A673 (cell line): ENCODE measurements at regions not wholly inside any gene's neighbourhood (a gene's known extent, or its start where the extent isn't known, plus 50 kb on each side); places are given as distances from the start of the nearest gene placed in this dataset.

ENCODE experiments used
- BruUV-seq: library from RNA; stranded (reverse); fragments of 400-500 nt; replicated peaks from 2 replicates; lab custom pipeline; 2021; lab: Mats Ljungman, UMichigan
- CTCF ChIA-PET: fragments of 300-600 bp; sonication (Branson Sonifier 250); formaldehyde crosslinking; loops from one replicate; lab custom pipeline; 2022; ENCODE audit warnings: antibody characterized with exemption; lab: Charles Lee
- POLR2A ChIA-PET: fragments of 300-600 bp; sonication (Branson Sonifier 250); formaldehyde crosslinking; loops from one replicate; lab custom pipeline; 2022; ENCODE audit warnings: antibody characterized with exemption; ENCODE audit not compliant: low non-redundant PET; lab: Charles Lee
- DNase-seq: peaks from one replicate; pipeline ENCODE4 v3.0.0-alpha.2; 2015; ENCODE audit warnings: low spot score
- H3K27ac ChIP-seq: fragments of 200-600 bp; sonication (generic); 2 replicates; pipeline ENCODE4 v1.5.1; 2016; ENCODE audit warnings: mixed run types, low read depth, mild to moderate bottlenecking, mixed read lengths, antibody characterized with exemption, low read length; ENCODE audit not compliant: poor library complexity, severe bottlenecking
- H3K27me3 ChIP-seq: fragments of 200-600 bp; sonication (generic); replicated peaks from 2 replicates; pipeline ENCODE4 v1.6.1; 2017; ENCODE audit warnings: mixed run types, low read depth, mild to moderate bottlenecking, mixed read lengths, antibody characterized with exemption, low read length; ENCODE audit not compliant: insufficient read depth, poor library complexity
- H3K36me3 ChIP-seq: fragments of 200-600 bp; sonication (generic); 2 replicates; pipeline ENCODE4 v1.6.1; 2016; ENCODE audit warnings: mixed run types, mild to moderate bottlenecking, mixed read lengths, antibody characterized with exemption, low read length; ENCODE audit not compliant: insufficient read depth, poor library complexity, severe bottlenecking
- H3K4me1 ChIP-seq: fragments of 200-600 bp; sonication (generic); 2 replicates; pipeline ENCODE4 v1.6.1; 2017; ENCODE audit warnings: mixed run types, mild to moderate bottlenecking, mixed read lengths, antibody characterized with exemption, low read length; ENCODE audit not compliant: insufficient read depth, poor library complexity, severe bottlenecking
- H3K4me3 ChIP-seq: fragments of 200-600 bp; sonication (generic); 2 replicates; pipeline ENCODE4 v1.5.1; 2016; ENCODE audit warnings: low read depth, mixed run types, mild to moderate bottlenecking, mixed read lengths, low read length; ENCODE audit not compliant: poor library complexity, severe bottlenecking
- H3K9me3 ChIP-seq: fragments of 200-600 bp; sonication (generic); 2 replicates; pipeline ENCODE4 v1.6.1; 2016; ENCODE audit warnings: mixed run types, low read depth, mild to moderate bottlenecking, mixed read lengths, antibody characterized with exemption, low read length; ENCODE audit not compliant: poor library complexity, severe bottlenecking
- EZH2 ChIP-seq: fragments of 200-600 bp; sonication (generic); IDR thresholded peaks from 2 replicates; pipeline ENCODE4 v1.6.1; 2017; ENCODE audit warnings: borderline replicate concordance, low read depth, mild to moderate bottlenecking, mixed read lengths, antibody characterized with exemption, low read length; ENCODE audit not compliant: poor library complexity, severe bottlenecking
- intact Hi-C: fragments of 100-400 bp; cut with micrococcal nuclease; formaldehyde crosslinking; loops from one replicate; pipeline ENCODE4 v1.10.0; 2022; ENCODE audit not compliant: unreplicated experiment
- TF ChIP-seq, protein P1 (sequence below): fragments of 300-800, 200-600 bp; sonication (generic); conservative IDR thresholded peaks from 2 replicates; pipeline ENCODE4 v1.5.1; 2017; ENCODE audit warnings: low read depth, mild to moderate bottlenecking, antibody characterized with exemption, low read length, moderate library complexity, mixed read lengths

- POLR2A ChIA-PET, result no interaction called here
- no TSS peak for BruUV-seq
- H3K27ac ChIP-seq, result no peak overlapping the region
- CTCF ChIA-PET, result no interaction called here
- H3K4me1 ChIP-seq, result no peaks in the 10 kb centered on the region
- intact Hi-C loops, result no loop called here
- TF ChIP-seq EZH2, result no peak
- TF ChIP-seq, protein P1, sequence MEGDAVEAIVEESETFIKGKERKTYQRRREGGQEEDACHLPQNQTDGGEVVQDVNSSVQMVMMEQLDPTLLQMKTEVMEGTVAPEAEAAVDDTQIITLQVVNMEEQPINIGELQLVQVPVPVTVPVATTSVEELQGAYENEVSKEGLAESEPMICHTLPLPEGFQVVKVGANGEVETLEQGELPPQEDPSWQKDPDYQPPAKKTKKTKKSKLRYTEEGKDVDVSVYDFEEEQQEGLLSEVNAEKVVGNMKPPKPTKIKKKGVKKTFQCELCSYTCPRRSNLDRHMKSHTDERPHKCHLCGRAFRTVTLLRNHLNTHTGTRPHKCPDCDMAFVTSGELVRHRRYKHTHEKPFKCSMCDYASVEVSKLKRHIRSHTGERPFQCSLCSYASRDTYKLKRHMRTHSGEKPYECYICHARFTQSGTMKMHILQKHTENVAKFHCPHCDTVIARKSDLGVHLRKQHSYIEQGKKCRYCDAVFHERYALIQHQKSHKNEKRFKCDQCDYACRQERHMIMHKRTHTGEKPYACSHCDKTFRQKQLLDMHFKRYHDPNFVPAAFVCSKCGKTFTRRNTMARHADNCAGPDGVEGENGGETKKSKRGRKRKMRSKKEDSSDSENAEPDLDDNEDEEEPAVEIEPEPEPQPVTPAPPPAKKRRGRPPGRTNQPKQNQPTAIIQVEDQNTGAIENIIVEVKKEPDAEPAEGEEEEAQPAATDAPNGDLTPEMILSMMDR, result no peak
- no peaks in the 10 kb centered on the region for H3K36me3 ChIP-seq
- H3K27me3 ChIP-seq, result peaks cover 2% of the 10 kb centered on the region
- H3K9me3 ChIP-seq, result no peaks in the 10 kb centered on the region
- H3K4me3 ChIP-seq, result no peak overlapping the region
- no peak for DNase-seq
Observed at GRCh38 chr18:75815767-75816166, 388.3 kb upstream of the SMIM21 start.

DNA sequence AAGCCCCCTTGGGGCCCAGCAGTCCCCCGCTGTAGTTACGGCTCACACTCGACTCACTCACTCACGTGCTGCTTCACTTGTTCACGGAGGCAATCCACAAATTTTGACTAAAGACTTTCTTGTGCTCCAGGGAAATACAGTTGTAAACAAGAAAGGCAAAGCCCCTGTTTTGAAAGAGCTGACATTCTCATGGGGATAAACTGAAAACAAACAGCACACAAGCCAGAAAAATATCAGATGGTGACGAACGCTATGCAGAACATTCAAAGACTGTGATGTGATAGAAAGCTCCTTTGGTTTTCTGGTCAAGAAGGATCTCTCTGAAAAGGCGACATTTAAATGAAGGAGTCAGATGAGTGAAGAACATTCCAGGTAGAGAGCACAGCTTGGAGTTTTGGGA lies 385.3 kb upstream of the SMIM21 start:
- Histone ChIP-seq H3K9me3 (no peaks in the 10 kb centered on the region), H3K27ac (no peak overlapping the region), H3K4me1 (no peaks in the 10 kb centered on the region), H3K36me3 (no peaks in the 10 kb centered on the region), H3K4me3 (no peak overlapping the region), H3K27me3 (peaks cover 4% of the 10 kb centered on the region)
- intact Hi-C loops, result no loop called here
- DNase-seq, result no peak
- CTCF ChIA-PET, result no interaction called here
- BruUV-seq, result no TSS peak
- TF ChIP-seq, protein P1, result no peak
- TF ChIP-seq EZH2, result no peak
- POLR2A ChIA-PET, result no interaction called here

DNA sequence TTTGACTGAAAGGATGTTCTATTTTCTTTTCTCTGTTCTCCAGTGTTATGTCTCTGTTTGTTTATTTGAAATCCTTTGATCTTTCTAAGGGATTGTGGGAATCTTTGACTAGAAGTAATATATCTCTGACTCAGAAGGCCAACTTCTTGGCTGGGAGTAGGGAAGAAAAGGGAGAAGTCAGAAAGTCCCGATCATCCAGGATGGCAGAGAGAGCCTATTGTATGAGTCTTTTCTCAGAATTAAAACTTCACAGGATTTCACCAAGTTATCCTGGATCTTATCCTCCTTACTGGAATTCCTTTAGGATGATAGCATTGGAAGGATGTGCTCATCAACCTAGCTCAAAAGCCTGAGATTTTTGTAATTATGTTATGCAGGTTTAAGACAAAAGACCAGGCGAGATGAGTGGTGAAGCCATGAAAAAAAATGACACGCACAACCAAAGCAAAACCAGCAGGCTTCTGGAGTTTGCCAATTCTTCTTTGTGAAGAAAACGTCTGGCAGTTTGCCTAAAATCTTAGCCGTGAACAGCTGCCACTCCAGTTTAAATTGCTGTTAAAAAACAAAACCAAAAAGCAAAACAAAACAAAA lies 383.6 kb upstream of the SMIM21 start:
- Histone ChIP-seq H3K36me3 (no peaks in the 10 kb centered on the region), H3K27me3 (peaks cover 4% of the 10 kb centered on the region), H3K4me3 (no peak overlapping the region), H3K27ac (no peak overlapping the region), H3K9me3 (no peaks in the 10 kb centered on the region), H3K4me1 (no peaks in the 10 kb centered on the region)
- peak; percentile 6 for DNase-seq
- BruUV-seq, result no TSS peak
- intact Hi-C loops, result no loop called here
- ChIA-PET POLR2A (no interaction called here), CTCF (no interaction called here)
- TF ChIP-seq, protein P1, result no peak
- no peak for TF ChIP-seq EZH2
